ENCODE measurements at regions not wholly inside any gene's neighbourhood (a gene's known extent, or its start where the extent isn't known, plus 50 kb on each side); places are given as distances from the start of the nearest gene placed in this dataset.
A peak's percentile ranks its signal among the peaks of the same experiment; 100 is the strongest.

DNA sequence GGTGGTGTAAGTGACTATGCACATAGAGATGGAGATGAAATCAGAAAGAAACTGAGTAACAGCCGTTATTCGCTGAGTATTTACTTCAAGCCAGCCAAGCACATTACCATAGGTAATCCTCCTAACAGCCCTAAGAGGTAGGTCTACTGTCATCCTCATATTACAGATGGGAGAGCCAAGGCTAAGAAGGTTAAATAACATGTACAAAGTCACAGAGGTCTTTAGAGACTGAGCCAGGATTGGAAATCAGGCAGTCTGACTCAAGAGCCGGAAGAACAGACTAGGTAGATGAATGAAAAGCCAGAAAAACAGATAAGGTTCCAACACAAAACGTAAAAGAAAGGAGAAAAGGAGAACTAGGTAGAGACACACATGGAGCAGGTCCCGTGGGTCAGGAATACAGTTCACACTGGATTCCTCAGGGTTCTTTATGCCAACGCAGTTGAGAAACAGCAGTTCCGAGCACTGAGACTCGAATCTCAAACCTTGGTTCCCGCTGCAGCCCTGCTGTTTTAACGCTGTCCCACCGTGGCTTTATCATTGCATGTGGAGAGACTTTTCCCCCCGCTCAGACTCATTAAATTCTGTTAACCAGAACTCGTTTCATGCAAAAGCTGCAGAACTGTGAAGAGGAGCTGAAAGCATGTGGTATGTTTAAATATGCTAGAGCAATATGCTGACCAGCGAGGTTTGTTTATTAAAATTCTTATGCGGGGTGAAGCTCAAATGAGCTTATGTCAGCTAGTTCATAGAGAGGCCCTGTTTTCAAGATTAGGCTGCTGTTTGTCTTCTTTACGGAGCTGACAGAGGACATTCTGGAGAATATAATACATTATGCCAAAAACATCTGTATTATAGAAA lies 537.9 kb downstream of the CD83 start:
- no peak for DNase-seq

DNA sequence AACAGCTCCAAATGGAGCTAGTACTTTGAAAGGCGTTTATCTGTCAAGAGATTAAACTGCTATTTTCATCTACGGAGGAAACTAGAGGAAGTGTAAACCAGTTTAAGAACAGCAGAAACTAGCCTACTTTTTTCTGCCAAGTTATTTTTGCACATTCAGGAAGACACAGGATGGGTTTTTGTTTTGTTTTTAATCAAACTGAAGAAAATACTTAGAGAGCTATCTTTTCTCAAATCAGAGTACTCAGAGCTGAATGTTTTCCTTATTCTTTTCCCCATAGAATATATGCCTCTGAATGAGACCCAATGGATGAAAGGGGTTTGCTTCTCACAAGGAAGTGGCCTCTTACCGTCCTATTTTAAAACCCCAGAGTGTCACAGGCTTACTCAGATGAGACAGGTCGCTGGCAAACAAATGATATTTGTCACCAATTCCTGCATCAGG lies 538.5 kb downstream of the CD83 start:
- DNase-seq: no peak

DNA sequence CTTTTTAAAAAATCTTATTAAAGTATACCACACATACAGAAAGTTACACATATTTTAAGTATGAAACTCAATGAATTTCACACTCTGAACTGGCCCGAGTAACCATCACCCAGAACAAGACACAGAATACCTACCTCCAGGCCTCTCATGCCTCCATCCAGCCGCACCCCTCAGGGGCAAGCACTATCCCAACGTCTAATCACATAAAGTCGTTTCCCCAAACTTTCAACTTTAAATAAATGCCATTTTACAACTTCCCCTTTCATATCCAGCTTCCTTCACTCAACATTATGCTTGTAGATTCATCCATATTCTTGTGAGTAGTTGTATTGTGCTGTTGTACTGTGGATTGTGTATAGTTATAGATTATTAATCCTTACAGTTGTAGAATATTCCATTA lies 539.1 kb downstream of the CD83 start:
- DNase-seq: no peak

DNA sequence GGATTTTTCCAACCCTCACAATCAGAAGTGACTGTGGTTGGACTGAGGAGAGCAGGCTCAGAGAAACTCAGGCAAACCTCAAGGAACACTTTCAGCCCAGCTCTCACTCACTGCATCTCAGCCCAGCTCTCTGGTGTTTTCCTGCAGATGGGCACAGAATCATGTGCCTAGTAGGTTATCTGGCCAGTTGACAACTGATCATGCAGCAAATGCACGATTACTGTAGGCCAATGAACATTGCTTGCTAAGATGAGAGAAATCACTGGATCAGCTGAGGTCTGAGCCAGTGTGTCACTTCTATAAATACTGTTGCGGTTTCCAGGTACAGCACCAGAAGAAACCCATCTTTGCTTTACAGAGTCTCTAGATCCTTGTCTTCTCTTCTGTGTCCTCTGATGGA lies 540.5 kb downstream of the CD83 start:
- DNase-seq: no peak

DNA sequence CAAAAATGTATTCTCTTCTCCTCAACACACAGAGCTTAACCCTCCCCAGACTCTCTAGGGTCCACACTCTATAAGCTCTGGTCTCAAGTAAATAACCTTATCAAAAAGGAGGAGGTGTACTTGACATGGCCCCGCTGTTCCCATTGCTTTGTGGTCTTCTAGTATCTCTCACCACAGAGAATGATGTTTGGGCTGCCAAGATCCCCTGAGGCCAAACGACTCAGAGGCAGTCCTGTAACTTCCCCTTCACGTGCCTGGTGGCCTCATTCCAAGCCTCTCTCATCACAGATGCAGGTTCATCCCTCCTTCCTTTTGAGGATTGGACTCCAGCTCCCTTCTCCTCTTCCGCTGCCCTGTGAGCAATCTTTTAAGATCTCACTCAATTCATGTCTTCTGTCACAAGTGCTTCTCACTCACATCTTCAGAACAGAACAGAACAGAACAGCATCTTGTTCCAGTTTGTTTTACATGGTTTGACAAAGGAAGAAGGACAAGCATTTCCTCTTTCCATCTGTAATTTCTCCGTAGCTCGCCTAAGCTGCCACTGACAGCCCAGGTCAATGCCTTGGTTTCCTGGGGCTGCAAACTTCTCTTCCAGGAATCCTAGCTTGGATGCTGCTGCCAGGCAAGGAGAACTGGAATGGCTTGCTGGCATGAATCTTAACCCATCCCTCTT lies 541.5 kb downstream of the CD83 start:
- DNase-seq: peak; percentile 47

DNA sequence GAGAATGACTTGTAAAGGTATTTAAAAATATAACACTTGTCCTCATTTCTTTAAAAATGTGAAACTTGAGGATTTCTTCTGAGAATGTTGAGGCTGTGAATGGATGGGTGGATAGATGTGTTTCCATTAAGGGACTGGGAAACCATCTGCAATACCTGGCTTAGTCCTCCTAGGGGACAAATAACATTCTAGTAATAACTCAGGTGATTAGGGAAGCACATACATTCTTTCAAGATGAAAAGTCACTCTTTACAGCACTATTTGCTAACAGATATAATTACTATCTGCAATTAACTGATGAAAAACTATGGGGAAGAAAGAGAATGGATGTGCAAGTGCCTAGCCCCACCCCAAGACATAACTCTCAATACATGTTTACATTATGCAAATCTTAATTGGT lies 542.3 kb downstream of the CD83 start:
- no peak for DNase-seq

DNA sequence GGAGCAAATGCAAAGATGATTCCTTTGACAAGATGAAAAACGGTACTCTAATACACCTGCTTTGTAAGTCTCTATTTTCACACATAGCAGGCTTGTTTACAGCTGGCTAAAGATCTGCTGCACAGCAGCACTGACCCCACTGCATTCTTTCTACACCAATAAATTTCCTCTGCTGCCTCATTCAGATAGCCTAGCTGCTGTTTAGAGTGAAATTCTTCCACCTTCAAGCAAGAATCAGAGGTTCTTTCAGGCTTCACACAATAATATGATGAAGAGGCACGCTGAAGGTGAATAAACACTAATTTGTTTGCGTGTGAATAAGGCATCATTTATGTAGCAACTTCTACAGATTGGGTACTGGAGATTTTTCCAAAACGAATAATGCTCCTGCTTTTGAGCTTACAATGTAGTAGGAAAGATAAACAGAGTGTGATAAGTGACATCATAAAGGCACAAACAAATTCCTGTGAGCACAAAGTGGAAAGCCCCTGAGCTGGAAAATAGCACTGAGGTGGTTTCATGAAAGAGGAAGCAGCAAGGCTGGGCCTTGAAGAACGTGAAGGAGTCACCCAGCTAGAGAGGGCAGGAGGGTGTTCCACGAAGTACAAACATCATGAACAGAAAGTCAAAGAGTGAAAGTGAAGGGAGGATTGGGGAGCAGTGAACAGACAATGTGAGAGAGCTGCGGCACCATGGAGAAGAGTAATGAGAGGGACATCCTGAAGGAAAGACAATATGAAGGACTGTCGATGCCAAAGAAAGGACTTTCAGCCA lies 543.4 kb downstream of the CD83 start:
- no peak for DNase-seq

DNA sequence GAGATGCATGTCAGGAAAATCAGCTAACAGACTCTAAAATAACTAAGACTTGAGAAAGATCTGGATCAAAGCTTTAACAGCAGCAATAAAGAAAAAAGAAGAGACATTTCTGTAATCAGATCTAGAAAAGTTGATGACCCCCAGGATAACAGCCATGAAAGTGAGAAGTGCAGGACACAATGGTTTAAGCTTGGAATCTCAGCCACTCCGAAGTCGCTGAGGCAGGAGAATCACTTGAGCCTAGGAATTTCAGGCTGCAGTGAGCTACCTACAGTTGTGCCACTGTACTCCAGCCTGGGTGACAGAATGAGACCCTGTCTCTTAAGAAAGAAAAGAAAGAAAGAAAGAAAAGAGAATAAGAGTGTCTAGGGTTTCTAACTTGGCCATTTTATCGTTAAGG lies 544.1 kb downstream of the CD83 start:
- DNase-seq: no peak

DNA sequence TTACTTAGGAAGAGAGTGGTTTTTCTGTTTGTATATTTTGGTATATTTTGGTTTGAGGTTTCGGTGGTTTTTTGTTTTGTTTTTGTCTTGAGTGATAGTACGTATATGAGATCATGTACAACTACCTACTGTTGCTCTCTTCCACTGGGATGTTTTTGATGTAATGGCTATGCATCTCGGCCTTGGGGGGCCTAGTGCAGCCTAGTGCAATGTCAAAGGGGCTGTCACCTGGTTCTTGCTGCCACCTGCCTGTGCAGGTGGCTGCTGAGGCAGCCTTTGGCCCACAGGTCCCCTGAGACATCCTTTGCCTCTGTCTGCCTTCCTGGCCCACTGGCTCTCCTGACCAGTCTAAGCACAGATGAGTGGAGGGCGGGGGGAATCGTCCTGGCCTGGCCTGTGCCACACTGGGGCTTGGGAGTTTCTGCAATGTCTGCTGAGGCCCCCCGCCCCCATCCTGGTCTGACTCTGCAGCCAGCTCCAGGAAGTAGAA lies 546.6 kb downstream of the CD83 start:
- DNase-seq: no peak

DNA sequence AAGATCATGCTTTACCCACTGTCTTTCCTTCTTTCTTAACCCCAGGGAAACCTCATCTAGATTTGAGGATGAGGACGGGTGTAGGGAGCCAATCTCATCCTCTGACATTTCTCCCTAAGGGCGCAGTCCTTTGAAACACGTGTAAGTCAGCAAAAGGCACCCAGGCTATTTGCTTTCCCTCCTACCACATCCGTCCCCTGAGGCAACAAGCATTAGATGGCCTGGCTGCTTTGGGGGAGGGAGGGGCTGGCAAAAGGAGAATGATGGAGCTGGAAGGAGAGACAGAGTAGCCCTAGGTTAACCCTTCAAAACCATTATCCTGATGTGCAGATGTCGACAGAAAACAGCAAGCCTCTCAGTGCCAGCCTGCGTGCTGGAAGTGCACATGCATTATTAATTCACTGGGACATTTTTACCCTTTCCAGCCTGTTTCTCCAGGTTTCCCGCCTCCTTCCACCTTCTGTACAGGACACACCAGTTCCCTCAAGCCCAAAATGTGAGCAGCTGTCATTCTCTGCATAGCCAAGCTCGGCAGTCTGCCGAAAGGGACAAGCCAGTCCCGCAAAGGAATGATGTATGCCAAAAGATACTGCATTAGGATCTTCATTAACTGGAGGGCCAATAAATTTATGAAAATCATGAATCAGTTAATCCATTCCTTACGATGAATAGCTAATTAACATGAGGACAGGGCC lies 547.2 kb downstream of the CD83 start:
- DNase-seq: peak; percentile 18

DNA sequence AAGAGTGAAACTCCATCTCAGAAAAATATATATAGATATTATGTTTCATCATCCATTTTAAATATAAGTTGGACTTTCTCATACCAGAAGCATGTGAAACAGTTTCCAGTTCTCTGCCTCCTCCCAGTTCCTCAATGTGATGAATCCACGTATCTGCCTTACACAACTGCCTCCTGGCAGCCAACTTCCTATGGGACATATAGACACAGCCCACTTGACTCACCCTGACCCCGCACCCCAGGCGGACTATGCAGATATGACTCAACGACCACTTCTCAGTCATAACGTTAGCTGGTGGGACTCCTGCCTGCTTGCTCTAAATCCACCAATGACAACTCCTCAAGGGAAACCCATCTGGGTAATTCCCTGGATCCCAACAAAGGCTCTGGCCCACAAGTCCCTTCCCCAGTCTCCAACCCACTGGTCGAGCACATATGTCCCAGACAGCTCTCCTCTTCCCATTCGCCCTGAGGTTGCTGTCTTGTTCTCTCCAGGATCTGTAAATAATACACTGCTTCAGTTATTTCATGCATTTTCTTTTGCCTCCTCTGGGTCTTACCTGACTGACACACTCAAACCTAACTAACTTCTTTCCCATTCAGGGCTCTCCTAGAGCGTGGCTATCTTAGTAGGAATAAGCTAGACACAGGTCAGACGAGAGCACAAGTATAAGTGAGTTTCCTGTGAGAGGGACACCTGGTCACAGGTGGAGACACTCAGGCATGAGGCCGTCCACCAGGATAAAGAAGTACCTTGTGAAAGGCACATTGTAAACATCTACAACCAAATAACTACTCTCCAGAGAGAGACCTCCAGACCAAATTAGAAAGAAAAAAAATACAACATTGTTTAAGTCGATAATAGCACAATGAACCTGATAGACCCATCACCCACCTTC lies 548.5 kb downstream of the CD83 start:
- peak; percentile 99 for DNase-seq

DNA sequence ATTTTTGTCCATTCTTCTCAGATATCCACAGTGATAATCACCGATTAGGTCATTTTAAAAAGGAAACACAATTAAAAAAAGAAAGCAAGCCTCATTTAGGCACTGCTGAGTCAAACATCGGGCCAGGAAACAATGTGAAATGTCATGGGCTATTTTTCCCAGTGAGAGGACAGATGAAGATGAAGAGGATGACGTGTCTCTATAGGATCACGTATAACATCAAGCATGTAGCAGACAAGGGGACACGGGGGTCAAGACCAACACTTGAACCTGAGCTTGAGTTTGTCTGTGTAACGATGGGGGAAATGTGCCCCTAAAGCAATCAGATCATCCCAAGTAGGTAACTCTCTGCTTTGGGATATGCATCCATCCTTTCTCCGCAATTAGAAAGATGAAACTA lies 553.2 kb downstream of the CD83 start:
- no peak for DNase-seq

DNA sequence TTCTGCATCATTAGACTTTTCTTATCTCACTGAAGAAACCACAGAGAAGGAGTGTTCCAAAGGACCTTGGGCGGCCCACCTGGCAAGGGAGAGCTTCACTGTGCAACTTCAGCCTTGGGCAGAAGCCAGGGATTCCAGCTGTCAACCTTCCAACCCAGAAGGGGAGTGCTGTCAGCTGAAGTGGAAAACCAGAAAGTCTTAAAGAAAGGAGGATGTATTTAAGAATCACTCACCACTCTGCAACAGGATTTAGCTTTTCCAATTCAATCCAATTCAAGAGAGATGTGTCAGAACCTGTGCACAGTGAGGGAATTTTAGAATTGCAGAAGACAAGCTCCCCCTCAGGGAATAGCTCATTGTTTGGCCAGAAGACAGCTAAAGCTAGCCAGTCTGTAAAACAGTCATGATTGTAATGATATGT lies 553.7 kb downstream of the CD83 start:
- peak; percentile 92 for DNase-seq

DNA sequence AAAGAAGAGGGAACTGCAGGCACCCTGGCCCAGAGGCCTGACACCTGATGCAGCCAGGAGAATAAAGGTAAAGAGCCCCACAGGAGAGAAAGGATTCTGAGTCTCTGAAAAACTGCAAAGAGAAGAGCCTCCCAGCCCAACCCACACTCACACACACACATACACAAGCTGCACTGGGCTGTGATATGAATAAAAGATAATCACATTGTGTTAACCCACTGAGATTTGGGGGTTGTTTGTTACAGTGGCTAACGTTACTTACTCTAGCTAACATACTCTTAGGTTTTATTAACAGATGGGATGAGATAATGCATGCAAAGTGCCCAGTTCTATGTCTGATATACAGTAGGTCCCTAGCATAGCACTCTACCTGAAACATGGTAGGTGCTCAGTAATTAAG lies 554.4 kb downstream of the CD83 start:
- no peak for DNase-seq

DNA sequence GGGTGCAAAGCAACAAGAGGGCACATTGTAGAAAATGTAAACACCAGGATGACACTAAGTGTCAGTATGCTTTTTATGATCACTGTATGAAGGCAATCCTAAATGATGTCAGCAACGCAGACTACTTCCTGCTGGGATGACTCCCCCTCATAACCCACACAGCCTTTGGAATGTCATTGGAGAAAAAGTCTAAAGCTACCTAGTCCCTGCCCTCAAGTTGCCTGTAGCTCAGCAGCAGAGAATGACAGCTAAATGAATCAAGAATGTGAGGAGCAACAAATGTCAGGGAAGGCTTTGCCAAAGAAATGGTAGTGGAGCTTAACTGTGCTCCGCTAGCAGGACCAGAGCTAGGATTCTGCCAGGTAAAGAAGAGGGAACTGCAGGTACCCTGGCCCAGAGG lies 555.6 kb downstream of the CD83 start:
- peak; percentile 66 for DNase-seq

DNA sequence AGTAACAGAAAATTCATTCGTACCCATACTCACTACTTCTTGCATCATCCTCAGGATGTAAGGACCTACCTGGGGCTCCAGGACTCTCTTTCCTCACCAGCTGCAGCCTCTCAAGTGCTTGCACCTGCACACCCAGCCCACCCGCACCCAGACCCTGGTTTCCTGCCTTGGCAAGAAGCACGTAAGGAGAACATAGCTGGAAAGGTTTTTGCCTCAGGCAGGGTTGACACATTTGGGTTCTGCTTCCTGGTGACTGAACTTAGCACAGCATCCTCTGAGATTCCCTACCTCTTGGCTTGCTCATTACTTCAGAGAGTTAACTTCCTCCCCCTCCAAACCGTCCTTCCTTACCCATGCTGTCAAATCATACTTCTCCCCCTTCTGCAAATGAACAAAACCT lies 556.9 kb downstream of the CD83 start:
- DNase-seq: no peak

DNA sequence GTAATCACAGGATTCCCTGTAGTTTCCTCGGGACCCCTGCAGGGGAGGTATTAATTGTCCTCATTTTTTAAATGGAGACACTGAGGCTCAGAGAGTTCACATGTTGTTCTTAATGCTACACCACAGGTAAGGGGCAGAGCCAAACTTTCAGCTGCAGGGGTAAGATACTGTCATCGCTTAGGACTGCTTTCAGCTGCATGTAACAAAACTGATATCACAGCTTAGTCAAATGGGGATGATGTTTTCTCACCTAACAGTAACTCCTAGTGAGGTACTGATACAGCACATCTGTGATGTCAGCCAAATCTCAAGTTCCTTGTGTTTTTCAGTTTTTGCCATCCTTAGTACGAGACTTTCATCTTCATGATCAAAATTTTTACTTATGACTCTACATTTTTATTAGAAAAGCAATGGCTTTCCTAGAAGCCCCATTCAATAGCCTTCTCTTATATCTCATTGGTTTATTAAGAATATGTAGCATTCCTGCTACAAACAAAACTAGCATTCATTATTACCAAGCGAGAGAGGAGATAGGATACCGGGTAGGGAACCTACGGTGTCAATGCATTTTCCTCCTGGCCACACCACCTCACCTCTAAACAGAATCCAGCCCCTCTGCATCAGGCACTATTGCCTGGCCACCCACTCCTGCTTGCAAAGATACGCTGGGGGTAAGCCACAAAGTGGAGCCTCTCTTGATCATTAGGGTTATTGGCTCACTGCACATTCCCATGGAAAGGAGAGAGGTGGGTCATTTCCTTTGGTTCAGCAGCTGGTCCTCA lies 557.5 kb downstream of the CD83 start:
- no peak for DNase-seq

DNA sequence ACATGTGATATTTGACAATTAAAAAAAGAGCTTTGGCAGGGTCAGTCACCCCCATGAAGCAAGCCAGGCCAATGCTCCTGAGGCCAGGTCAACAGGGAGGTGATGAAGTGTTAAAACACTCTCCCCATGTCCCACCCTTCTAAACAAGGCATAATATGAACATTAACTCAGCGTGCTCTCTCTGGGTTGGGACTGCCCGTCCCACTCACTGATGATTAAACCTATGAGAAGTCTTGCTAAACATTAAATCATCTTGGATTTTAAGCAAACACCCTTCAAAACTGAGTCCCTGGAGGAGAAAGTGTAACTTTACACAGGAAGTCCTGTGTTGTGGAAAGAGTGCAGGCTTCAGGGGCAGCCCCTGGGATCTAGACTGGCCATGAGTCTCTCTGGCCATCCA lies 558.5 kb downstream of the CD83 start:
- DNase-seq: peak; percentile 47

DNA sequence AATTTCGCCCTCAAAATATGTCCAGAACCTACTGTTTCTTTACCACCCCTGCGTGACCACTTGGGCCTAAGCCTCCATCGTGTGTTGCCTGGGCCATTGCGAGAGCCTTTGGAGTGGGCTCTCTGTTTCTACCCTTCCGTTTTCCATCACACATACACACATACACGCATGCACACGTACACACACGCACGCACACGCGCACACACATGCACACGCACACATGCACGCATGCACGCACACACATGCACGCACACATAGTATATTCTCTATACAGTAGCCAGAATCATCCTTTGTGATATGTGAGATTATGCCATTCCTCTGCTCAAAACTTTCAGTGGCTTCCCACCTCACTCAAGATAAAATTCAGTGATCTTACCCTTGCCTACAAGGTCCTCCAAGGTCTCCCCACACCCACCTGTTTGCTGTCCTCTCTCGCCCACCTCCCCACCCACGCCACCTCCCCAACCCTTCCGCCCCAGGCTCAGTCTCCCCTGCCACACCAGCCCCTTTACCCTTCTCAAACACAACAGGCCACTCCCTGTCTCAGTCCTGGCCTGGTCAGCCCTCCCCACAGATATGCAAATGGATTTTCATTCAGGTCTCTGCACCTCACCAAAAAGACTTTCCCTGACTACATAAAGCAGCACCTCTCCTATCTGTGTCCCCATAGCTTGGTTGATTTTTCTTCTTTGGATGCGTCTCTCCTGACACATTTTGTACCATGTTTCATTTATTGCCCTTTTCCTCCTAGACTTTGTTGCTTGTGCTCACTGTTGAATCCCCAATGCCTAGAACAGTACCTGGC lies 559.6 kb downstream of the CD83 start:
- DNase-seq: no peak

Measured in fibroblast of upper back skin (primary cell).